Spleen (tissue), 7 donors: ENCODE measurements at regions not wholly inside any gene's neighbourhood (a gene's known extent, or its start where the extent isn't known, plus 50 kb on each side); places are given as distances from the start of the nearest gene placed in this dataset.

ENCODE experiments used
- POLR2A ChIP-seq, 3 donors: fragments of 450-650 bp; IDR thresholded peaks; one replicate each; pipeline ENCODE4 v1.5.1; 2017; ENCODE audit warnings: antibody characterized with exemption in 3 of 3, mild to moderate bottlenecking in 1 of 3
- POLR2AphosphoS5 ChIP-seq, 3 donors: sonication (generic); formaldehyde crosslinking; IDR thresholded peaks; one replicate each; pipeline ENCODE4 v1.5.1; 2017; ENCODE audit warnings: antibody characterized with exemption in 3 of 3
- TF ChIP-seq, protein P1 (sequence below), 11 experiments: fragments of 200-600 bp in 7 of 11; fragments of 450-650 bp in 4 of 11; sonication (generic) in 4 of 11; IDR thresholded peaks in 8 of 11; conservative IDR thresholded peaks in 3 of 11; 1 replicate in 7 of 11; 2 replicates in 4 of 11; pipeline versions ENCODE4 v1.4.0 to v1.8.0; 2016 to 2021; ENCODE audit warnings: antibody characterized with exemption in 11 of 11, inconsistent platforms in 4 of 11, mild to moderate bottlenecking in 1 of 11
- donor health status: DM: no; HTN: no; CAD: no; lungs with moderate emphysema.
- donor health status: DM: no; HTN: no; CAD: no.
- donor health status: DM: no; HTN: no; CAD: no.

DNA sequence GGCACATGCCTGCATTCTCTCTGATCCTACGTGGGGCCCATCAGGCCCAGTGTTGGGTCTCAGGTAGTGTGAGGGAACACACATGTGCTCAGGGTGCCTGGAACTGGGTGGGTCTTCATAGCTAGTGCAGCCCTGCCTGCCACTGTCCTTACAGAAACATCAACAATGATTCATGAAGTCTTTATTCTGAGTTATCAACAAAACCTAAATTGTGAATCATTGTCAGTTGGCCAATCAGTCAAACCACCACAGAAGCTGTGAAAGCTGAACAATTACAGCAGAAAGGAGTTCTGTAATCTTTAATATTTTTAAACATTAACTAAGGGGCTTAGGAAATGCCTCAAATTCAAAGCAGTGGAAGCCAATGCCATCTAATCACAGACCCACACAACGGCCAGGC lies 82.8 kb upstream of the ZNF521 start:
- TF ChIP-seq, protein P1, sequence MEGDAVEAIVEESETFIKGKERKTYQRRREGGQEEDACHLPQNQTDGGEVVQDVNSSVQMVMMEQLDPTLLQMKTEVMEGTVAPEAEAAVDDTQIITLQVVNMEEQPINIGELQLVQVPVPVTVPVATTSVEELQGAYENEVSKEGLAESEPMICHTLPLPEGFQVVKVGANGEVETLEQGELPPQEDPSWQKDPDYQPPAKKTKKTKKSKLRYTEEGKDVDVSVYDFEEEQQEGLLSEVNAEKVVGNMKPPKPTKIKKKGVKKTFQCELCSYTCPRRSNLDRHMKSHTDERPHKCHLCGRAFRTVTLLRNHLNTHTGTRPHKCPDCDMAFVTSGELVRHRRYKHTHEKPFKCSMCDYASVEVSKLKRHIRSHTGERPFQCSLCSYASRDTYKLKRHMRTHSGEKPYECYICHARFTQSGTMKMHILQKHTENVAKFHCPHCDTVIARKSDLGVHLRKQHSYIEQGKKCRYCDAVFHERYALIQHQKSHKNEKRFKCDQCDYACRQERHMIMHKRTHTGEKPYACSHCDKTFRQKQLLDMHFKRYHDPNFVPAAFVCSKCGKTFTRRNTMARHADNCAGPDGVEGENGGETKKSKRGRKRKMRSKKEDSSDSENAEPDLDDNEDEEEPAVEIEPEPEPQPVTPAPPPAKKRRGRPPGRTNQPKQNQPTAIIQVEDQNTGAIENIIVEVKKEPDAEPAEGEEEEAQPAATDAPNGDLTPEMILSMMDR (IDR thresholded peaks at IDR 0.05 in 8 of 11, conservative IDR thresholded peaks at IDR 0.05 in 3 of 11): no peak
- no peak for TF ChIP-seq POLR2AphosphoS5 (IDR thresholded peaks at IDR 0.05)
- no peak for TF ChIP-seq POLR2A (IDR thresholded peaks at IDR 0.05)
